ENCODE measurements at regions not wholly inside any gene's neighbourhood (a gene's known extent, or its start where the extent isn't known, plus 50 kb on each side); places are given as distances from the start of the nearest gene placed in this dataset.

DNA sequence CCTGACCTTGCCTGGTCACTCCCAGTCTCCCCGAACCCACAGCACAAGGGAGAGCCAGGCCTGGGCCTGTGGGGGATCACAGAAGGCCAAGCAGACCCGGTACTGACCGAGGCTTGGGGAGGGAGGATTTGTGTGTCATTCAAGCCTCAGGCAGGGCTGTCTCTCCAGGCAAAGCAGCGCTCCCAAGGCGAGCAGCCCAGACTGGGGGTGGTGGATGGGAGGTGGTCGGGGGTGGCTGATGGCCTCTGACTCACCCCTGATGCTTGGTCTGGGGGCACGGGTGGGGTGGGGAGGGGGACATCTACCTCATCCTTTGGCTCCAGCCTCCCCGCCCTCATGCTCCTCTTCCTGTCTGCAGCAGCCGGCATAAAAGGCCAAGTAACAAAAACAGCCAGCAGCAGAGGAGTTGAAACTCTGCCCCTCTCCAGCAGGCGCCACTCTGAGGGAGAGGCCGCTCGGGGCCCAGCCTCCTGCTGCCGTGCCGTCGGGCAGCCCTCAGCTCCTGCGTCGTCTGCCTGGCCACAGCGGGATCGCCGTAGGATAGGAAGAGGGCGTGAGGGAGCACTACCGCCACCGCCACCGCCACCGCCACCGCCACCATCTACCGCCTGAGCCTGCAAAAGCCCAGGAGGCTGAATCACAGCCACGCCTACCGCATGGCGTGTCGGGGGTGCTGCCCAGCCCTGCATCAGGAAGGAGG lies 166.0 kb downstream of the OLFM1 start:
- no peak for TF ChIP-seq CTCF (IDR thresholded peaks at IDR 0.05)
- TF ChIP-seq POLR2A (IDR thresholded peaks at IDR 0.05), result no peak
